Nephron progenitor cell (in vitro differentiated cells): ENCODE measurements at regions not wholly inside any gene's neighbourhood (a gene's known extent, or its start where the extent isn't known, plus 50 kb on each side); places are given as distances from the start of the nearest gene placed in this dataset.
"Not testable (repeated sequence)": the region's sequence is repeated elsewhere in the genome, so short reads cannot be mapped to it uniquely, and the experiment has no call there.

Experiments used
- DNase-seq: peaks from one replicate; pipeline ENCODE4 v3.0.0; 2021
- H3K27ac Mint-ChIP-seq: 2 replicates; pipeline ENCODE4 v1.8.0; 2021; ENCODE audit warnings: mild to moderate bottlenecking, moderate library complexity, mixed read lengths
- H3K27me3 Mint-ChIP-seq: 2 replicates; pipeline ENCODE4 v1.8.0; 2021; ENCODE audit warnings: mild to moderate bottlenecking, low read depth, mixed read lengths; ENCODE audit not compliant: poor library complexity
- H3K36me3 Mint-ChIP-seq: 2 replicates; pipeline ENCODE4 v1.8.0; 2021; ENCODE audit warnings: low read depth, mixed read lengths
- H3K4me1 Mint-ChIP-seq: 2 replicates; pipeline ENCODE4 v1.8.0; 2021; ENCODE audit warnings: mixed read lengths
- H3K4me3 Mint-ChIP-seq: 2 replicates; pipeline ENCODE4 v1.8.0; 2021; ENCODE audit warnings: mild to moderate bottlenecking, moderate library complexity, mixed read lengths
- H3K9me3 Mint-ChIP-seq: 2 replicates; pipeline ENCODE4 v1.8.0; 2021; ENCODE audit warnings: mild to moderate bottlenecking, moderate library complexity, mixed read lengths
- CTCF ChIP-seq: fragments of 200-600 bp; sonication (generic); IDR thresholded peaks from 2 replicates; pipeline ENCODE4 v1.5.0; 2021; ENCODE audit warnings: antibody characterized with exemption

- peaks cover 11% of the 10 kb centered on the region for H3K4me1 Mint-ChIP-seq
- peaks cover 3% of the 10 kb centered on the region for H3K27me3 Mint-ChIP-seq
- peak overlapping the region; percentile 28 for H3K27ac Mint-ChIP-seq
- no peak for TF ChIP-seq CTCF
- no peak for DNase-seq
- H3K9me3 Mint-ChIP-seq, result peaks cover 23% of the 10 kb centered on the region
- no peak overlapping the region for H3K4me3 Mint-ChIP-seq
- H3K36me3 Mint-ChIP-seq, result peaks cover 6% of the 10 kb centered on the region
These were observed 54.0 kb upstream of the IGFBPL1 start for GRCh38 chr9:38478211-38478610.

DNA sequence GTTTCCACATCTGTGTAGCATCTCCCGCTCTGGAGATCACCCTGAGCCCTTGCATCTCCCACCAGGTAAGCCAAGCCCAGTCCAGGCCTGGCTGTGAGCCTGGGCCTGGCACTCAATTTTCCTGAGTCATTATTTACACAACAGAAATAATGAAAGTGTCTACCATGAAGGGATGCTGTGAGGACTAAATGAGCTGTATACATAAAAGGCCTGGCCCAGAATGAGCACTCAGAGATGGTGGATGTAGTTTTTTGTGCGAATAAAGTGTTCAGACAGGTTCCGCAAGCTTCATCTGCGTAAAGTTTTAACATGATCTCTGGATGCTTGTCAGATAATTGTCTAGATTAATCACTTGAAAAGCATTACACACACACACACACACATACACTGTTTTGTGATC lies 50.2 kb upstream of the IGFBPL1 start:
- not testable (repeated sequence) for H3K4me3 Mint-ChIP-seq, H3K4me1 Mint-ChIP-seq, H3K27ac Mint-ChIP-seq, DNase-seq, H3K36me3 Mint-ChIP-seq, H3K27me3 Mint-ChIP-seq
- peaks cover 23% of the 10 kb centered on the region for H3K9me3 Mint-ChIP-seq
